ENCODE measurements at regions not wholly inside any gene's neighbourhood (a gene's known extent, or its start where the extent isn't known, plus 50 kb on each side); places are given as distances from the start of the nearest gene placed in this dataset.

DNA sequence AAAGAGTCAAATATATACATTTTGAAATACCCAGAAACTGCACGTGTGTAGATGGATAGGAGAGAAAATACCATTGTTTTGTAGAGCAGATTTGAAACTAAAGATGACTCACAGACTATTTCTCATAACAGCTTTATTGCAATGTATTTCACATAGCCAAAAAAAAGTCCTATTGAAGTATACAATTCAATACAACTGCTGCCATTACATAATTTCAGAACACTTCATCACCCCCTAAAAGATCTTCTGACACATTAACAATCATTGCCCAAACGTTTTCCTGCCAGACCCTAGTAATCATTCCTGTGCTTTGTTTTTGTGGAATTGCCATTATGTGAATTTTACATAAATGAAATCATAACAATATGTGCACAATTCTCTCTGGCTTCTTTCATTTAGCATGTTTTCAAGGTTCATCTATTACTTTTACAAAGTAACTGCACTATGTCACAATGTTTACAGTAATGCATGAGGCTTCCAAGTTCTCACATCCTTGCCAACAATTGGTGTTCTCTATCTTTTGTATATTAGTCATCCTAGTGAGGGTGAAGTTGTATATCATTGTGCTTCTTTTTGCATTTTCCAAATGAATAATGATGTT is 378.6 kb upstream of the CWC22 start:
- TF ChIP-seq CTCF (IDR thresholded peaks at IDR 0.05 in 8 of 11, conservative IDR thresholded peaks at IDR 0.05 in 3 of 11), result no peak
- no peak for TF ChIP-seq POLR2AphosphoS5 (IDR thresholded peaks at IDR 0.05)
- no peak for TF ChIP-seq POLR2A (IDR thresholded peaks at IDR 0.05)

All from spleen (tissue), 7 donors.